Heart left ventricle (tissue), 13 donors: ENCODE measurements at regions not wholly inside any gene's neighbourhood (a gene's known extent, or its start where the extent isn't known, plus 50 kb on each side); places are given as distances from the start of the nearest gene placed in this dataset.

Experiments
- CTCF ChIP-seq, 12 donors: fragments of 200-600 bp; sonication (generic) in 4 of 12; IDR thresholded peaks; one replicate each; pipeline versions ENCODE4 v1.5.0 to v1.8.0; 2018 to 2022; ENCODE audit warnings: antibody characterized with exemption in 12 of 12, mild to moderate bottlenecking in 5 of 12
- POLR2A ChIP-seq, 2 donors: fragments of 450-650 bp; IDR thresholded peaks; one replicate each; pipeline ENCODE4 v1.6.1; 2017; ENCODE audit warnings: antibody characterized with exemption in 2 of 2, mild to moderate bottlenecking in 2 of 2, moderate library complexity in 2 of 2
- donor health status: ischemic (EF 13 %, LVEDD 7.1; RV severe dilation, severe dysfunction).
- donor health status: DM: no; HTN: yes; CAD: no.
- donor health status: DM: no; HTN: no; CAD: no.
- donor health status: ischemic (EF 25% LVEDD 6.9; RV normal size, moderate dysfunction).
- donor health status: ischemic (EF 25% LVEDD 5.7; RV mildly dilated, moderate dysfunction).
- donor health status: ischemic (EF 35%, LVEDD 5.7; RV mildly dilated, moderate dysfunction).
- donor health status: nonischemic (EF 11% LVEDD 7.7; RV severe dilation, severe dysfunction).
- donor health status: DM: yes; HTN: yes; CAD: no.
- donor health status: PGD.
- donor health status: ischemic (EF 29% LVEDD 5.4; RV normal size, mild dysfunction).
- donor health status: nonischemic (EF 23%, LVEDD 6.1; RV moderate dilation, normal function).

DNA sequence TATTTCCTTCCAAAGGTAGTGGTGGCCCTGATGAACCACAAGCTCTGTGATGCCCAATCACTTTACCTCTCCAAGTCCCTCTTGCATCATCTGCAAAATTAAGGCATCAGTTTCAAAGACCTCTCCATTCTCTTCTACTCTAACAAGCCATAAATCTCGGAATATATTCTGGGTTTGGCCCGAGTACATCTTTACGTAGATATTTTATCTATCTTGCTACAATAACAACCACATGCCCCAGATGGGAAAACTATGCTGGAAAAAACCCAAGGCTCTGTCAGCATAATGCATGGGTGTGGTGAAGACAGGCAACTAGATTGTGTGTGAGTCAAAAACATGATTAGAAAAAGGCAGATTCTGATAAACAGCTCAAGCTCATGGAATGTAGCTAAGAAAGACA lies 228.2 kb upstream of the BLID start:
- TF ChIP-seq POLR2A (IDR thresholded peaks at IDR 0.05) (no peak), CTCF (IDR thresholded peaks at IDR 0.05) (no peak)
